Limb (tissue), 2 donors: ENCODE measurements at regions not wholly inside any gene's neighbourhood (a gene's known extent, or its start where the extent isn't known, plus 50 kb on each side); places are given as distances from the start of the nearest gene placed in this dataset.

Source experiments
- DNase-seq, 2 donors: peaks; one replicate each; pipeline ENCODE4 v3.0.0-alpha.2; 2016; ENCODE audit errors: extremely low spot score in 2 of 2

DNA sequence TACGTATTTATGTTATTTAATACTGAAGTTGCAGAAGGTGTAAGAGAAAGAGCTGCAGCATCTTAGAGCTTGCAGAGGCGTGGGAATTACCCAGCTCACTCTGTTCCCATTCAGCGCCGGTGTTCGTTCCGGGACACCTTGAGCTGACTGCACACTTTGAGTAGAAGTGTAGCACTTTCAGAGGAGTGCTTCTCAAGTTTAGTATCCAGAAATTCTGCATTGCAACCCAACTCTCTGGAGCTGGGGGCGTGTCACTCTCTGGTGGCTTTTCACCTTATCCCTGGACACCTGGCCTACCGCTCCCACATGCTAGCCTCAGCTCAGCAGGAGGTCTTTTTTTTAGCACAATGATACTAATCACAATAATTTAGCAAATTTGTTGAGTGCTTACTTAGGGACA lies 66.4 kb upstream of the SHH start:
- DNase-seq, result no peak

DNA sequence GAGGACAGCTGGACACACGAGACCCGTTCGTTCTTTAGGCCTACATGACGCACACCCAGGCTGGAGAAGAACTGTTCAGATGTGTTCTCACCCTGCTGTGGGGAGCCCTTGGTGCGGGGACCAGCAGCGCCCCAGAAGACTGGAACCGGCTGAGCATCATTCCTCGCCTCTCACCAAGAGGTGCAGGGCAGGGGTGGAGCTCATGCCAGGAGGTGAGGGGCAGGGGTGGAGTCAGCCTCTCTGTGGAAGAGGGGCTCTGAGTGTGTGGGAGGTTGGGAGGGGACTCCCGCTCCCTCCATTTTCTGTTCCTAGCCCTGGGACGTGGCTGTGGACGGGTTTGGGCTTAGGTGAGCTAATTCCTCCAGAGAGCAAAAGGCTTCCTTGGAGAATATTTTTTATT lies 66.0 kb upstream of the SHH start:
- DNase-seq, result peak in 1 of 2 donors; percentile 11

DNA sequence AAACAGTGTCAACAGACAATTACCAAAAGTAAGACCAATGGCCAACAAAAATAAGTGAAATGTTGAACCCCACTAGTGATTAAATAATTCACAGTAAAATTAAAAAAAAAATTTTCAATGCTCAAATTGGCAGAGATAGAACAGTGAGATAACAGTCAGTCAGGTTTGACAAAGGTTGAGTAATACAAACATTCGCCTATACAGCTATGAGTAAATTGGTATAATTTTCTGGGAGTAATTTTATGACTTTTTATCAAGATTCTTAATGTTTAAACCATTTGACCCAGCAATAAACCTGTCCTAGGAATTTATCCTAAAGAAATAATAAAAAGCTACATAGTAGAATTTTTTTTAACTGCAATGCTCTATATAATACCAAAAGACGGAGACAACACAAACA lies 64.9 kb upstream of the SHH start:
- no peak for DNase-seq

DNA sequence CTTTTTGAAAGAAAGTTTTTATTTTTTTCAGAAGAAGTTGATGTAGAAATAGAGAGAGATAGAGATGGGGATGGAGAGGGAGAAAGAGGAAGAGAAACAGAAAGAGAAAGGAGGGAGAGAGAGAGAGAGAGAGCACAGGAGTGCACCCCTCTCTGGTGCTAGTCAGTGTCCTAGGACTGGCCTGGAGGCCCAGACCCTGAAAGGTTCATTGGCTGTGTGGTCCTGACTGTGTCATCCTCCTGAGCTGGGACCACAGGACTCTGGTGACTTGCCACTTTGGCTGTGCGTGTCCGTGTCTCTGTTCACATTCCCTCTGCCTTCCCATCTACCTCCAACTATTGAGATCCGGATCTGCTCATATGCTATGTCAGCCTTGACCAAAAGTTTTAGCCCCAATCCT lies 62.1 kb upstream of the SHH start:
- DNase-seq, result peak in 1 of 2 donors; percentile 10

DNA sequence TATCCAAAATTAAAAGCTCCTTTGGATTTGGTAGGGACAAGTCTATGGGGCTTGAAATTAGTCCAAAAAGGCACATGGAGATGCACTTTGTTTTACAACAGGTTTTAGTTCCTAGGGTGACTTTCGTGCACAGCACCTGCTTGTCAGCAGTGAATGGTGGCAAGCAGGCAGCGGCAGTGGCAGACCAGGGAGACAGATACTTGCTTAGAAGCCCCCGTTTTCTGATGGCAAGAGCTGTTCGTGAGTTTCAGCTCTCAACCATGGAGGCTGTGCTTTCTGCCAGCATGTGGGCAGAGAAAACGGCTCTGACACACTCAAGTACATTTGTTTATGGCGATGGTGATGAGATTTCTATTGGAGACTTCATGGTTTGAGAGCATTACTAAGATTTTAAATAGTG lies 61.7 kb upstream of the SHH start:
- peak in 1 of 2 donors; percentile 7 for DNase-seq

DNA sequence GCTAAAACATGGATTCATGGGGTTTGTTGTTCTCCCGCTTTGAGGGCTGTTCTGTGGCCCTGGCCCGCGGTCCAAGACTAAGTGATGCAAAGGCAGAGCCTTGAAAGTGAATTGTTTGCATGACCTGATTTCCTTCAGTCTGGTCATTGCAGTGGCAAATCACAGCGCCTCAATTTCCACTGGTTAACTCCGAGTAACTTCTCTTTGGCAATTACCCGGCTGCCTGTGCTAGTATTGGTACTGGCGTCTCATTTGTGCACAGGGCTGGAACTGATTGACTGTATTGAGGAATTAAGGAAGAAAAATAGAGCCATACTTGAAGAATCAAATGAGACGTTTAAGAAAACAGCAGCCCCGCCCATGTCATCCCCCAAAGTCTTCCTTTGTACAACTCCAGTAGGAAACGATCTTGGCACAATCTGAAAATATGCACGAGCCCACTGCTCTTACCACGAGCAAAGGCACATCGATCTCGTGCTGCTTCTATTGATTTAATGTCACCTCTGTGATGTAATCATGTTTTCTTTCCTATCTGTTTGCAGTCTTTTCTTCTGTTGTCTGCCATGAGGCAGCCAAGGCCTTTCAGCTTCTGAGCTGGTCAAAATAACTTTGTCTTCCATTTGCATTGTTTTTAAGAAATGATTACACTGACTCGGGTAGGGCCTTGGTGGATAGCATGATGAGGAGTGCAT lies 60.6 kb upstream of the SHH start:
- DNase-seq, result peak in 1 of 2 donors; percentile 6

DNA sequence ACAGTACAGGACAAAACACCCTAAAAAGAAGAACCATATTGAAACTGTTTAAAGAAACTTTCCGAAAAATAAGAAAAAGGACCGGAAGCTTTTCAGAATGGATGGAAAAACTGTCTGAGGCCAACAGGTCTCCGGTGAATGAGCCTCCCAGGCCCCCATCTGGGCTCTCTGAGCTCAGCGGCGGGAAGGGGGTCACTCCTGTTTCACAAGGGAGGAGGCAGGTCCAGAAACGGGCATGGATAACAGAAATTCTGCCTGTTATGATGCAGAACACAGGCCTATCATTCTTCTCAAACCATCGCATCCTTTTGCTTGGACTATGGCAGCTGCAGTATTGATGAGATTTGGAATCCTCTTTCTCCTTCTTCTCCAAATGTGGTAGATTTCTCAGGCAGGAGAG lies 58.9 kb upstream of the SHH start:
- DNase-seq, result peak in 1 of 2 donors; percentile 4

DNA sequence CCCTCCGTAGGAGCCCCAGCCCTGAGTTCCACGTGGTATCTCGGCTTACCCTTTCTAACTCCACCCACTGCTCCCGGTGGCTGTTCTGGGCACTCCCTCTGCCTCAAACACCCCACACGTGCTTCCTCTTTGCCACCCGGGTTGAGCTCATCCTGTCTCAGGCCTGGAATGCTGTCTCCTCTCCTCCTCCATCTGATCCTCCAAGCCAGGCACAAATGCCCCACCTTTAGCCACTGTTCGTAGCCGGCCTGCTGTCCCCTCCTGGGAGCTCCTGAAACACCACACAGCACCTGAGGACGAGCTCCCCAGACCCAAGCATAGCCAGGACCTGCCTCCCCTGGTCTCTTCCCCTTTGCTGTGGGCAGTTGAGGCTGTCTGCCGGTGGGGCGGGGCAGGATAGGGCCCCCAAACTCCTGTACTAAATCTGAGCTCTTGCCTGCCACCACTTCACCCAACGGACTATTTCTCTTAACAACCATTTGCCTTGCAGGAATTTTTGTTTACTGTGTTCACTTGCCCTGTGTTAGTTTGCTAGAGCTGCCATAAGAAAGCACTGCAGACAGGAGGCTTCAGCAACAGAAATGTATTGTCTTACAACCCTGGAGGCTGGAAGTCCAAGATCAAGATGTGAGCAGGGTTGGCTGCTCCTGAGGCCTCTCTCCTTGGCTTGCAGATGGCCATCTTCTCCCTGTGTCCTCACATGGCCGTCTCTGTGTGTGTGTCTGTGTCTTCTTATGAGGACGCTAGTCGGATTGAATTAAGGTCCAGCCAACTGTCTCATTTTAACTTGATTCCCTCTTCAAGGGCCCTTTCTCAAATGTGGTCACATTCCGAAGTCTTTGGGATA lies 58.3 kb upstream of the SHH start:
- peak in 1 of 2 donors; percentile 17 for DNase-seq

DNA sequence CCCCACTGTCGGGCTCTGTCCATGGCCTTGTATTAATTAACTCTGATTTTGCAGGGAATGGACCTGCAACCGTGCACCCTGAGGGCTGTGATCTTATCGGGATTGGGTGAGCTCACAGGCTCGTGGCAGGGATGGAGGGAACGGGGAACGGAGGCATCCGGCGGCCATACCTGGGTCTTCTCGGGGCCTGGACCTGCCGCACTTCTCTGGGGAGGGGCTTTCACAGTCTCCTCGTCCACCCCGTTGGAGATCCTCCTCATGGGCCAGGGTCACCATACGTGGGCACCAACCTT lies 57.5 kb upstream of the SHH start:
- DNase-seq, result peak in 1 of 2 donors; percentile 6

DNA sequence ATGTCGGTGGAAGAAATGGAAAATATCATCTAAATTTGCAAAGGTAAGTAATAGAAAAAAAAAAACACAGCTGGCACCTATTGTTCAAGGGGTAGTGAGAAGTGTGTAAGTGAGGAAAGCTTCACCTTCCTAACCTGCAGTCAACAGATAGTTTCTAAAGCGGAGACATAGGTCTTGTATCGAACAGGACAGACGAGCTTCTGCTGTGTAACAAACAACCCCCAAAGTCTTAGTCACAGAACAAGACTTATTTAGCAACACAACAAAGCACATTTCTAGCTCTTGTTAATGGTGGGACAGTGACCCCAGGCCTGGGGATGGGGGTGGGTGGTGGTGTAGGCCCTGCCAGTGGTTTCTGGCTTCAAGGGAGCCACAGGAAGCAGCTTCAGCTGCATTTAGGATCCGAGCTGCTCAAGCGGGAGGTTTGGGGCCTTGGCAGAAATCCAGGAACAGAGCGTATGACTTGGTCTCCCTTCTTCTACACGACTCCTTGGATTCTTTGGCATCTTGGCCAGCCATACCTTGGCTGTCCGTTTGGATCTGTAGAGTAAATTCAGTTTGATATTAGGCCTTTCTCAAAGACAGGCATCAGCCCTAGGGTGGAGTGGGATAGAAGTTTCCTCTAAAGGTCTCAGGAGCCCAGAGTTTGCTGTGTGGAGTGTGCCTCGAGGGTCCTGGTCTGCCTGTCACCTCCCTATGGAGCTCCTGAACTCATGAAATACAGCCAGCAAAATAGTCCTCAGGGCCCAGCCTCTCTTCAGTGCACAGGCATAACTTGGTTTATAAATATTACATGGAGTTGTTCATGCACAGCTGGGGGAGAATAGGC lies 56.9 kb upstream of the SHH start:
- DNase-seq, result peak in 1 of 2 donors; percentile 1

DNA sequence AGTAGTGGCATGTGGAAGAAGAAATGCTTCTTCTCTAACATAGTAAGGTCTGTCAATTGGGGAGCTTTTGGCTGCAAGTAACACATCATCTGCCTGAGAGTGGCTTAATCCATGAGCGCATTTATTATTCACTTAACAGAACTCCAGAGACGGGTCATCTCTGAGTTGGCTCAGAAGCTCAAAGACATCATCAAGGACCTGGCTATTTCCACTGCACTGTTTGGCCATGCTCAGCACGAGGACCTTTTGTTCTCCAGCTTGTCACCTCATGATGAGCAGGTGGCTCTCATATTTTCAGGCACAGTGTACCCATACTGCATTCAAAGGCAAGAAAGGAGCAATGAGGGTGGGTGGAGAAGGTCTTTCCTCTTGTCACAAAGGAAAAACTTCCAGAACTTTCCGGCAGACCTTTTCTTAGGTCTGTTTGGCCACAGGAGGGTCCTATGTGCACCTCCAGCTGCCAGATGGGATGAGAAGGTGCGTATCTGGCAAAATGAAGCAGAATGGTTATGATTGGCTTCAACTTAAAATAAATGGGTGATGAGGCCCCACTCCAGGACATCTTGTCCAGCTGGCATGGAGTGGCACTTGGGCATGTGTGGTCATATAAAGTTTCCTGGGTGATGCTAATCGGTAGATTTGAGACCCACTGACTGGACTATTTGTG lies 55.6 kb upstream of the SHH start:
- no peak for DNase-seq

DNA sequence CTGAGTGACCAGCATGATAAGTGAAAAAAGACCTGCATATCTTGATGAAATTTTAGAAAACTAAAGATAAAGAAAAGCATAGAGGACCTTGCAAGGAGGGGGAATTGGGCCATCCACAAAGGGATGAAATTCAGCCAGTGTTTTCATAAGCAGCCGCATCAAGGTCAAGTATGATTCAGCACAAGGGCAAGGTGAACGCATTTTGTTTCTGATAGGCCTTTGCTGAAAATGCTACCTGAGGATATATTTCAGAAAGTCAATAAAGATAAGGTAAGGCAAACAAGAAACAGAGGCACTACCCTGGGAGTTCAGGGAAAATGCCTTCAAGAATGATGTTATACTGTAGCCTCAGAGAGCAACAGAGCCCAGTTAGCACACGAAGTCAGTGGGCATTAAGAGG lies 55.0 kb upstream of the SHH start:
- no peak for DNase-seq

DNA sequence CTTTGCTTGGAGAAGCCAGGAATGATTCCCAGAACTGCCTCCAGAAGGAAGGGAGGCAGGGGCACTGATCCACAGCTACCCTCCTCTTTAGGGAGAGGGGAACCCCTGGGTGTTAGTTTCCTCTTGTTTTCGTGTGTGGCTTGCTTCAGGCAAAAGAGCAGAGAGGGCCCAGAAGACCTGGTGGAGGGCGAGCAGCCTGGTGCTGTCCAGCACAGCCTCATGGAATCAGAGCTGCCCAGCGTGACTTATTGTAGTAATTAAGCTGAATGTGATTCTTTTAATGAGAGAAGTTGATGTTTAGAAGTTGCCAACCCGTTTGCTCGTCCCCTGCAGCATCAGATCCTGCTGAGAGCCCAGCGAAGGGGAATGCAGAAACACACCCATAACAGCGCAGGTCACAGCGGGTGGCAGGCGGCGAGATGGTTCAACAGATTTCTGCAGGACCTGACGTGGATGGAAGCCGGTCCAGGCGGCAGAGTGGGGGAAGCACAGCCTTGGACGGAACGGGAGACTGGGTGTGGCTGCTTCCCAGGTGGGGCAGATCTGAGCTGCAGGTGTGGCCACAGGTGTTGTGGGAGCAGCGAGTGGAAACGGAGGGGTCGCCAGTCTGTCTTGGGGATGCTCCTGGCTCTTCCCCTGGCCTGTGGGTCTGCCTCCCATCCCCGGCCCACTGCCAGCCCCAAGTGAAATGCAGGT lies 53.7 kb upstream of the SHH start:
- DNase-seq, result peak in 1 of 2 donors; percentile 15

DNA sequence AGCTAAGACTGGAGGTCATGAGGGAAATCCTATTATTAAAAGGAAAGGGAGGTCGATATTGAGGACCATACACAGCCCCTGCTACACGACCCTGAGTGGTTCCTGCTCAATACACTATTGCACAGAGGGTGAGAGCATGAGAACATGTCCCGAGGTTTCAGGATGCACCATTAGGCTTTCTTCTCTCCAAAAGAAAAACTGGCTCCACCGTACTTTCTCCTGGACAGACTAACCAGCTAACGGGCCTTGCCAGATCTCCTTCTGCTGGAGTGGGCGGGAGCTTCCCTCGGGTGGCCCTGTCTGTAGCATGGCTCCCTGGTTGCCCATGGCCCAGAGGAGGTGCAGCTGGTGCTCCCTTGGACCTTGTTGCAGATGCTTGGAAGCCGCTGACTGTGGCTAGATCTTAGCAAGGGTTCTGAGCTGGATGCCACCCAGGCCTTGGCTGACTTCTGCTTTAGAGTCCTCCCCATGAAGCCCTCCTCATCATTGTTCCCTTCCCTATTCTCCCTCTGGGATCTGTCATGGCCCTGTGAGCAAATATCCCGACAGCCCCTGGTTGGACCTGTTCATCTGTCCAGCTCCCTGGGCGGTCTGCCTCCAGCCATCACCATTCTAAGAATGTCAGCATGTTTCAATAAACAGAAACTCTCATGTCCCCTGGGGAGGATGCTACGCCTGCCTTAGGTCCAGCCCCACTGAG lies 52.9 kb upstream of the SHH start:
- DNase-seq, result peak in 1 of 2 donors; percentile 8

DNA sequence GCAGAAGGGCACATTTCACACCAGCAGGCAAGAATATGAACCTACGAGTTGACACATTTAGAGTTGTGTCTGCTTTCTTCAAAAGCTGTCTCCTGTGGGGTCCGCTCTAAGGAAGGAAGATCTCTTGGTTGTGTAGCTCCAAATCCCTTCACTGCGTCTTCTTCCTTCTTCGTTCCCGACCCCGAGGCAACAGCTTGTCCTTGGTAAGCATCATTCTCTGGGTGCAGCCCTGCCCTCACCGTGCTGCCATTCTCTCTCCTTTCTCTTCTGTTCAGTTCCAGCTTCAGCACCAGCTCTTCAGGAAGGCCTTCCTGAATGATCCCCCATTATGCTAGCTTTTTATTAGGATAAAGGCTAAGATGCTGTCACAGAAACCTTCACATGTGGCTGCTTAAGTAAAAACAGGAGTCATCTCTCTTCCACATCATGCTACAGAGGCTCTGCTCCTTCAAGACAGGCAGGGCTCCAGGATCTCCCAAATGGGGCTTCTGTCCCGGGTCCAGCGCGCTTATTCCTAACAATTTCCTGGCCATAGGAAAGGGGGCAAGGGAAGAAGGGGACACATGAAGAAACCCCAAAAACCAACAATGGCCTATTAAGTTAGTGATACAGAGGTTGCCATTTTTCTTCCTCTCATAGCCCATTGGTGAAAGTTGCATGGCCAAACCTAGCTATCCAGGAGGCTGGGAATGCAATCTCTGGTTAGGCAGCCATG lies 52.2 kb upstream of the SHH start:
- DNase-seq, result no peak

DNA sequence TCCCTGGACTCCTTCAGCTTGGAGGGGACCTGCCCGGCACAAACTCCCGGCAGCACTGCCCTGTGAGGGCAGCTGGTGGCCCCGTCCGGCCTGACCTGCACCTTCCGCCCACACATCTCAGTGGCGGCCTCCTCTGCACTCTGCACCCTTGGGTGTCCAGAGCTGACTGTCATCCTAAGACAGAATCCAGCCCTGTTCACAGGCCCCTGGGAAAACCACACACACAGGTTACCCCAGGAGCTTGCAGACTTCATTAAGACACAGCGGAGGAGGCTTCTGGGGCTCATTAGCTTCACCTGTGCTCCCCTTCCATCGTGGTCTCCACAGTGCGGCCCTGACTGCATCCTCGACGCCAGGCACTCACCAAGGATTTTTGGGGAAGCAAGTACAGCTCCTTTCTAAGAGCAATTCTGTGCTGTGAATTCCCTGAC lies 51.5 kb upstream of the SHH start:
- peak in 1 of 2 donors; percentile 16 for DNase-seq

DNA sequence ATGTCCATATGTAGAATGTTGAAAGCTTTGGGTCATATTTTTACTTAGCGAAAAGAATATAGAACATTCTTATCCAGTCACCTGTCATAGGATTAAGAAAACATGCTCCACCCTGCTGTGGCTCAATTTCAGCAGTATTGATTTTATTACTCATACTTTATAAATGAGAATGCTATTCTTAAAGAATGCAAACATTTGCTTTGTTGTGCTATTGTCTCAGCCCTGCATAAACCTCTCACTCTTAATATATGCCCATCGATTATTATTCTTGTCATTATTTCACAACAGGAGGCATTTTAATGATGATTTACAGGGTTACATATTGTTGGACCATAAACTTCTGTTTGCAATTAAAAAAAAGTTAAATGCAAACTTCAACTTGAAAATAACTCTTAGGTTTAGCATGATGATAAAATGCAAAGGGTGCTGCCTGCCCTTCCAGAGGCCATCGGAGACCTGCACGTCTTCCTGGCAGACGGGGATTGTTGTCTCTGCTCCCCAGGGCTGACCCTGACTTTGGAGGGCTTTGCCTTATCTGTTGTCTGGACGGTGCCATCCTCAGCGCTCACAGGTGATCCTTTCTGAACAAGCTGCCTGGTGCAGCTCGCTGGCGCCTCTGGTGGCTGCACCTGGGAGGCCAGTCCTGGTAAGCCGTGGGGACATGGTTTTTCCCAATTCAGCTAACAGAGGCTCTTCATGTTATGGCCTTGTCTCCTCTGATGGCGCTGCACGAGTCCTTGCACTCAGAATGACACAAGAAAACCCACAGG lies 50.0 kb upstream of the SHH start:
- DNase-seq, result peak in 1 of 2 donors; percentile 17
